ENCODE measurements at regions not wholly inside any gene's neighbourhood (a gene's known extent, or its start where the extent isn't known, plus 50 kb on each side); places are given as distances from the start of the nearest gene placed in this dataset.

- H3K36me3 ChIP-seq (ENCODE audit: control insufficient read depth in 1 of 2, insufficient read depth in 2 of 2, low read length in 1 of 2): no peaks in the 10 kb centered on the region
- no peak for ATAC-seq (ENCODE audit: low FRiP score)
- H3K4me3 ChIP-seq (ENCODE audit: low read length in 2 of 2): no peak overlapping the region
- DNase-seq: no peak
- H3K27me3 ChIP-seq (ENCODE audit: control insufficient read depth in 1 of 2, insufficient read depth in 2 of 2, low read length in 1 of 2): no peaks in the 10 kb centered on the region
- no peak overlapping the region for H3K27ac ChIP-seq (ENCODE audit: low read depth in 1 of 2, low read length in 2 of 2)
- no peaks in the 10 kb centered on the region for H3K9me3 ChIP-seq (ENCODE audit: control insufficient read depth, low read length)
- WGBS, 2 donors: 87 to 88% methylated on average over 7 of the region's 7 CpGs
- intact Hi-C loops (cut with DNase I): no loop called here
- H3K4me1 ChIP-seq (ENCODE audit: control insufficient read depth in 1 of 2, insufficient read depth in 2 of 2, low read length in 2 of 2): no peaks in the 10 kb centered on the region
Observed at GRCh38 chr9:108672475-108673190, 183.2 kb downstream of the ACTL7B start.

GRCh38 chr9:108671794-108672193, 184.0 kb downstream of the ACTL7B start:
- DNase-seq: no peak
- ATAC-seq (ENCODE audit: low FRiP score): no peak
- 84 to 91% methylated on average over 4 of the region's 4 CpGs for WGBS, 2 donors
- H3K9me3 ChIP-seq (ENCODE audit: control insufficient read depth, low read length): no peaks in the 10 kb centered on the region
- no peaks in the 10 kb centered on the region for H3K27me3 ChIP-seq (ENCODE audit: control insufficient read depth in 1 of 2, insufficient read depth in 2 of 2, low read length in 1 of 2)
- intact Hi-C loops (cut with DNase I): no loop called here
- no peaks in the 10 kb centered on the region for H3K36me3 ChIP-seq (ENCODE audit: control insufficient read depth in 1 of 2, insufficient read depth in 2 of 2, low read length in 1 of 2)
- no peaks in the 10 kb centered on the region for H3K4me1 ChIP-seq (ENCODE audit: control insufficient read depth in 1 of 2, insufficient read depth in 2 of 2, low read length in 2 of 2)
- no peak overlapping the region for H3K27ac ChIP-seq (ENCODE audit: low read depth in 1 of 2, low read length in 2 of 2)
- no peak overlapping the region for H3K4me3 ChIP-seq (ENCODE audit: low read length in 2 of 2)

GRCh38 chr9:108671176-108671575, 184.6 kb downstream of the ACTL7B start:
- Histone ChIP-seq H3K36me3 (ENCODE audit: control insufficient read depth in 1 of 2, insufficient read depth in 2 of 2, low read length in 1 of 2) (no peaks in the 10 kb centered on the region), H3K4me1 (ENCODE audit: control insufficient read depth in 1 of 2, insufficient read depth in 2 of 2, low read length in 2 of 2) (no peaks in the 10 kb centered on the region), H3K9me3 (ENCODE audit: control insufficient read depth, low read length) (no peaks in the 10 kb centered on the region), H3K4me3 (ENCODE audit: low read length in 2 of 2) (no peak overlapping the region), H3K27me3 (ENCODE audit: control insufficient read depth in 1 of 2, insufficient read depth in 2 of 2, low read length in 1 of 2) (no peaks in the 10 kb centered on the region), H3K27ac (ENCODE audit: low read depth in 1 of 2, low read length in 2 of 2) (no peak overlapping the region)
- intact Hi-C loops (cut with DNase I): no loop called here
- DNase-seq: no peak
- ATAC-seq (ENCODE audit: low FRiP score): no peak
- 93 to 95% methylated on average over 5 of the region's 5 CpGs for WGBS, 2 donors

- no peak for DNase-seq
- ATAC-seq (ENCODE audit: low FRiP score): no peak
- Histone ChIP-seq H3K4me3 (ENCODE audit: low read length in 2 of 2) (no peak overlapping the region), H3K27ac (ENCODE audit: low read depth in 1 of 2, low read length in 2 of 2) (no peak overlapping the region), H3K9me3 (ENCODE audit: control insufficient read depth, low read length) (no peaks in the 10 kb centered on the region), H3K36me3 (ENCODE audit: control insufficient read depth in 1 of 2, insufficient read depth in 2 of 2, low read length in 1 of 2) (no peaks in the 10 kb centered on the region), H3K27me3 (ENCODE audit: control insufficient read depth in 1 of 2, insufficient read depth in 2 of 2, low read length in 1 of 2) (no peaks in the 10 kb centered on the region), H3K4me1 (ENCODE audit: control insufficient read depth in 1 of 2, insufficient read depth in 2 of 2, low read length in 2 of 2) (no peaks in the 10 kb centered on the region)
- 25 to 30% methylated on average over 4 of the region's 4 CpGs for WGBS, 2 donors
- intact Hi-C loops (cut with DNase I): no loop called here
Observed at GRCh38 chr9:108668938-108669335, 186.8 kb downstream of the ACTL7B start.

- Histone ChIP-seq H3K4me1 (ENCODE audit: control insufficient read depth in 1 of 2, insufficient read depth in 2 of 2, low read length in 2 of 2) (no peaks in the 10 kb centered on the region), H3K27ac (ENCODE audit: low read depth in 1 of 2, low read length in 2 of 2) (no peak overlapping the region), H3K4me3 (ENCODE audit: low read length in 2 of 2) (no peak overlapping the region), H3K9me3 (ENCODE audit: control insufficient read depth, low read length) (no peaks in the 10 kb centered on the region), H3K27me3 (ENCODE audit: control insufficient read depth in 1 of 2, insufficient read depth in 2 of 2, low read length in 1 of 2) (no peaks in the 10 kb centered on the region), H3K36me3 (ENCODE audit: control insufficient read depth in 1 of 2, insufficient read depth in 2 of 2, low read length in 1 of 2) (no peaks in the 10 kb centered on the region)
- intact Hi-C loops (cut with DNase I): no loop called here
- ATAC-seq (ENCODE audit: low FRiP score): no peak
- 85 to 92% methylated on average over 5 of the region's 5 CpGs for WGBS, 2 donors
- DNase-seq: no peak
Observed at GRCh38 chr9:108668191-108668937, 187.4 kb downstream of the ACTL7B start.

GRCh38 chr9:108666240-108666784, 189.5 kb downstream of the ACTL7B start:
- no peaks in the 10 kb centered on the region for H3K9me3 ChIP-seq (ENCODE audit: control insufficient read depth, low read length)
- H3K27me3 ChIP-seq (ENCODE audit: control insufficient read depth in 1 of 2, insufficient read depth in 2 of 2, low read length in 1 of 2): no peaks in the 10 kb centered on the region
- DNase-seq (no peak), ATAC-seq (ENCODE audit: low FRiP score) (no peak)
- WGBS, 2 donors: 49 to 61% methylated on average over 3 of the region's 3 CpGs
- no peak overlapping the region for H3K27ac ChIP-seq (ENCODE audit: low read depth in 1 of 2, low read length in 2 of 2)
- intact Hi-C loops (cut with DNase I): no loop called here
- no peaks in the 10 kb centered on the region for H3K36me3 ChIP-seq (ENCODE audit: control insufficient read depth in 1 of 2, insufficient read depth in 2 of 2, low read length in 1 of 2)
- H3K4me3 ChIP-seq (ENCODE audit: low read length in 2 of 2): no peak overlapping the region
- H3K4me1 ChIP-seq (ENCODE audit: control insufficient read depth in 1 of 2, insufficient read depth in 2 of 2, low read length in 2 of 2): no peaks in the 10 kb centered on the region

- WGBS, 2 donors: 94 to 95% methylated on average over 4 of the region's 4 CpGs
- no peaks in the 10 kb centered on the region for H3K36me3 ChIP-seq (ENCODE audit: control insufficient read depth in 1 of 2, insufficient read depth in 2 of 2, low read length in 1 of 2)
- H3K4me1 ChIP-seq (ENCODE audit: control insufficient read depth in 1 of 2, insufficient read depth in 2 of 2, low read length in 2 of 2): no peaks in the 10 kb centered on the region
- no peak for ATAC-seq (ENCODE audit: low FRiP score)
- H3K27ac ChIP-seq (ENCODE audit: low read depth in 1 of 2, low read length in 2 of 2): no peak overlapping the region
- DNase-seq: no peak
- no peaks in the 10 kb centered on the region for H3K27me3 ChIP-seq (ENCODE audit: control insufficient read depth in 1 of 2, insufficient read depth in 2 of 2, low read length in 1 of 2)
- intact Hi-C loops (cut with DNase I): no loop called here
- peaks cover 2% of the 10 kb centered on the region for H3K9me3 ChIP-seq (ENCODE audit: control insufficient read depth, low read length)
- no peak overlapping the region for H3K4me3 ChIP-seq (ENCODE audit: low read length in 2 of 2)
Observed at GRCh38 chr9:108665521-108666239, 190.1 kb downstream of the ACTL7B start.

- no peak for ATAC-seq (ENCODE audit: low FRiP score)
- peaks cover 4% of the 10 kb centered on the region for H3K9me3 ChIP-seq (ENCODE audit: control insufficient read depth, low read length)
- DNase-seq: no peak
- no peak overlapping the region for H3K27ac ChIP-seq (ENCODE audit: low read depth in 1 of 2, low read length in 2 of 2)
- no peaks in the 10 kb centered on the region for H3K4me1 ChIP-seq (ENCODE audit: control insufficient read depth in 1 of 2, insufficient read depth in 2 of 2, low read length in 2 of 2)
- no peaks in the 10 kb centered on the region for H3K27me3 ChIP-seq (ENCODE audit: control insufficient read depth in 1 of 2, insufficient read depth in 2 of 2, low read length in 1 of 2)
- H3K4me3 ChIP-seq (ENCODE audit: low read length in 2 of 2): no peak overlapping the region
- no peaks in the 10 kb centered on the region for H3K36me3 ChIP-seq (ENCODE audit: control insufficient read depth in 1 of 2, insufficient read depth in 2 of 2, low read length in 1 of 2)
- intact Hi-C loops (cut with DNase I): no loop called here
- WGBS, 2 donors: 85 to 92% methylated on average over 5 of the region's 5 CpGs
Observed at GRCh38 chr9:108664309-108665255, 191.2 kb downstream of the ACTL7B start.
